Panc1 (cell line): ENCODE measurements at regions not wholly inside any gene's neighbourhood (a gene's known extent, or its start where the extent isn't known, plus 50 kb on each side); places are given as distances from the start of the nearest gene placed in this dataset.

Experiments used
- ATAC-seq: fragments of 200-7000 bp; cut with Tn5 transposase; 2 replicates; pipeline ENCODE4 v1.9.1; 2020; ENCODE audit warnings: mild to moderate bottlenecking, moderate library complexity
- BruUV-seq: library from RNA; stranded (reverse); fragments of 400-500 nt; replicated peaks from 2 replicates; lab custom pipeline; 2021; lab: Mats Ljungman, UMichigan
- CTCF ChIA-PET: fragments of 300-600 bp; sonication (Branson Sonifier 250); formaldehyde crosslinking; loops from one replicate; lab custom pipeline; 2022; ENCODE audit warnings: antibody characterized with exemption; lab: Charles Lee
- POLR2A ChIA-PET: fragments of 300-600 bp; sonication (Branson Sonifier 250); formaldehyde crosslinking; loops from one replicate; lab custom pipeline; 2022; ENCODE audit warnings: antibody characterized with exemption; lab: Charles Lee
- DNase-seq: peaks from one replicate; pipeline ENCODE4 v3.0.0-alpha.2; 2010; ENCODE audit warnings: low read depth, low spot score
- H3K27ac ChIP-seq: 2 replicates; pipeline ENCODE4 v1.5.1; 2011; ENCODE audit warnings: mild to moderate bottlenecking, low read length, inconsistent platforms
- H3K27me3 ChIP-seq: fragments of 200-500 bp; sonication (Bioruptor generic); 2 replicates; pipeline ENCODE4 v1.6.0; 2014; ENCODE audit warnings: low read length, inconsistent platforms; ENCODE audit not compliant: control insufficient read depth, insufficient read depth
- H3K36me3 ChIP-seq: fragments of 200-500 bp; sonication (Bioruptor generic); 2 replicates; pipeline ENCODE4 v1.5.1; 2014; ENCODE audit warnings: inconsistent platforms, mild to moderate bottlenecking, low read length, moderate library complexity; ENCODE audit not compliant: control insufficient read depth, insufficient read depth
- H3K4me1 ChIP-seq: 2 replicates; pipeline ENCODE4 v1.5.1; 2011; ENCODE audit warnings: inconsistent platforms, mild to moderate bottlenecking, low read length, moderate library complexity; ENCODE audit not compliant: control insufficient read depth, insufficient read depth
- H3K4me3 ChIP-seq, 2 experiments: 2 replicates each; pipeline ENCODE4 v1.5.1; 2011 to 2012; ENCODE audit warnings: low read depth in 2 of 2, low read length in 2 of 2, mild to moderate bottlenecking in 2 of 2, inconsistent platforms in 1 of 2, moderate library complexity in 1 of 2
- H3K9me3 ChIP-seq: fragments of 200-500 bp; sonication (Bioruptor generic); 2 replicates; pipeline ENCODE4 v1.5.1; 2014; ENCODE audit warnings: low read depth, mild to moderate bottlenecking, inconsistent platforms, low read length, moderate library complexity; ENCODE audit not compliant: control insufficient read depth, insufficient read depth
- POLR2AphosphoS5 ChIP-seq: IDR thresholded peaks from 2 replicates; pipeline ENCODE4 v1.6.1; 2012; ENCODE audit warnings: mild to moderate bottlenecking, low read depth, low read length, moderate library complexity
- REST ChIP-seq, 2 experiments: IDR thresholded peaks; 2 replicates each; pipeline ENCODE4 v1.6.1; 2011 to 2012; ENCODE audit warnings: low read depth in 2 of 2, control low read depth in 1 of 2, low read length in 1 of 2, mild to moderate bottlenecking in 1 of 2, moderate library complexity in 1 of 2; ENCODE audit not compliant: insufficient read depth in 1 of 2
- SIN3A ChIP-seq: IDR thresholded peaks from 2 replicates; pipeline ENCODE4 v1.6.1; 2012; ENCODE audit warnings: low read depth, mild to moderate bottlenecking, low read length, moderate library complexity, borderline replicate concordance; ENCODE audit not compliant: insufficient read depth
- TCF7L2 ChIP-seq: IDR thresholded peaks from 2 replicates; pipeline ENCODE4 v1.6.1; 2011; ENCODE audit warnings: mild to moderate bottlenecking, low read depth, low read length, inconsistent platforms
- in situ Hi-C: cut with HindIII; loops from 2 replicates; pipeline ENCODE4 v1.10.0; 2016; ENCODE audit warnings: low sequenced_read_pairs, low pct_unique_long_range_greater_than_20kb
- intact Hi-C: fragments of 100-400 bp; cut with micrococcal nuclease; formaldehyde crosslinking; loops from one replicate; pipeline ENCODE4 v1.10.0; 2022; ENCODE audit not compliant: unreplicated experiment
- TF ChIP-seq, protein P1 (sequence below): fragments of 450-650 bp; IDR thresholded peaks from 2 replicates; pipeline ENCODE4 v1.5.1; 2017; ENCODE audit warnings: mild to moderate bottlenecking

DNA sequence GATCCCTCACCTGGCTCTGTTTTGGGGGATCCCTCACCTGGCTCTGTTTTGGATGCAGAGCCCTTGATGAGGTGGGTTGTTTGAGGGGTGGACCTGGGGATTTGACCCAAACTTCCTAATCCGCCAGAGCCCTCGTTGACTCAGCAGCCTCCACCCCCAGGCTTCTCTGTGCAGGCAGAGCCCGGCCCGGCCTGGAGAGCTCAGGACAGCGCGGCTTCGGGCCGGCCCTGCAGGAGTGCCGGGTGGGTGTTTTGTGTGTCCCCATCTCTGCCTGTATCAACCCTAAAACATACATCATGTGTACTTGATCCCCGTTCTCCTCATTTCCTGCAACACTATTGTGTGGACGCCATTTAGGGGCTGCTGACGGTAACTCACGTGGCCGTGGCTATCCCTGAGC, 124.2 kb downstream of the SIK1 start:
- no peak overlapping the region for H3K4me3 ChIP-seq
- no peak for DNase-seq
- CTCF ChIA-PET: no interaction called here
- 0 out of 2 replicates have a peak, but pooled peaks cover 2% of the 10 kb centered on the region for H3K4me1 ChIP-seq
- POLR2A ChIA-PET: no interaction called here
- no peaks in the 10 kb centered on the region for H3K36me3 ChIP-seq
- no peak for TF ChIP-seq POLR2AphosphoS5
- no peak for TF ChIP-seq SIN3A
- TF ChIP-seq REST (IDR thresholded peaks at IDR 0.05; ENCODE audit: insufficient read depth in 1 of 2, low read depth in 2 of 2, low read length in 1 of 2): no peak
- TF ChIP-seq, protein P1, sequence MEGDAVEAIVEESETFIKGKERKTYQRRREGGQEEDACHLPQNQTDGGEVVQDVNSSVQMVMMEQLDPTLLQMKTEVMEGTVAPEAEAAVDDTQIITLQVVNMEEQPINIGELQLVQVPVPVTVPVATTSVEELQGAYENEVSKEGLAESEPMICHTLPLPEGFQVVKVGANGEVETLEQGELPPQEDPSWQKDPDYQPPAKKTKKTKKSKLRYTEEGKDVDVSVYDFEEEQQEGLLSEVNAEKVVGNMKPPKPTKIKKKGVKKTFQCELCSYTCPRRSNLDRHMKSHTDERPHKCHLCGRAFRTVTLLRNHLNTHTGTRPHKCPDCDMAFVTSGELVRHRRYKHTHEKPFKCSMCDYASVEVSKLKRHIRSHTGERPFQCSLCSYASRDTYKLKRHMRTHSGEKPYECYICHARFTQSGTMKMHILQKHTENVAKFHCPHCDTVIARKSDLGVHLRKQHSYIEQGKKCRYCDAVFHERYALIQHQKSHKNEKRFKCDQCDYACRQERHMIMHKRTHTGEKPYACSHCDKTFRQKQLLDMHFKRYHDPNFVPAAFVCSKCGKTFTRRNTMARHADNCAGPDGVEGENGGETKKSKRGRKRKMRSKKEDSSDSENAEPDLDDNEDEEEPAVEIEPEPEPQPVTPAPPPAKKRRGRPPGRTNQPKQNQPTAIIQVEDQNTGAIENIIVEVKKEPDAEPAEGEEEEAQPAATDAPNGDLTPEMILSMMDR: no peak
- TF ChIP-seq TCF7L2: no peak
- intact Hi-C loops: no loop called here
- ATAC-seq: no peak
- no peak overlapping the region for H3K27ac ChIP-seq
- no peaks in the 10 kb centered on the region for H3K27me3 ChIP-seq
- BruUV-seq: no TSS peak
- in situ Hi-C loops: no loop called here
- no peaks in the 10 kb centered on the region for H3K9me3 ChIP-seq

DNA sequence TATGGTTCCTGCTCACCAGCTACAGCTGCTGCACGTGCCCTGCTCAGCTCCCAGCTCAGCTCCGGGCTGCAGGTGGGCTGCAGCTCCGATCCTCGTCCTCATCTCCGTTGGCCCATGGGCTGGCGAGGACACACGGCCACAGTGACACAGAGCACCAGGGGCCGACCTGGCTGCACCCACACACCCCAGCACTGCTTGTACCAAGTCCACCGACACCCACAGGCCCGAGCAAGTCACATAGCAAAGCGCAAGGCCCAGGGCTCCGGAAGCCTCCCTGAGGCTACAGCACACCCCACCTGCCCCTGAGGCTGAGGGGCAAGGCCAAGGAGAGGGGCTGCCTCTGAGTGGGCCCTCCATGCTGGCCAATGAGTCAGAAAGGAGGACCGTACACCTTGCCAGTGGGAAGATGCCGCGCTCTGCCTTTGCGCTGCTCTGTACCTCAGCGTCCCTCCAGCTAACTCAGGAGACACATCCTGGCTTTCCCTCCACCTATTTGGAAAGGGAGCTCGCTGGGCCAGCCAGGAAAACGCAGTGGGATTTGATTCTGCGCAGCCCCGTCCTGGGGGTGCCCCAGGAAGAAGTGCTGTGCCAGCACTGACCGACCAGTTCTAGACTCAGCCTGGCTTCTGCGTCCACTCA, 124.8 kb downstream of the SIK1 start:
- Histone ChIP-seq H3K27me3 (no peaks in the 10 kb centered on the region), H3K27ac (no peak overlapping the region), H3K4me1 (0 out of 2 replicates have a peak, but pooled peaks cover 2% of the 10 kb centered on the region), H3K9me3 (no peaks in the 10 kb centered on the region), H3K36me3 (no peaks in the 10 kb centered on the region), H3K4me3 (no peak overlapping the region)
- ChIA-PET CTCF (no interaction called here), POLR2A (no interaction called here)
- no peak for TF ChIP-seq SIN3A
- TF ChIP-seq POLR2AphosphoS5: no peak
- no peak for TF ChIP-seq REST (IDR thresholded peaks at IDR 0.05; ENCODE audit: insufficient read depth in 1 of 2, low read depth in 2 of 2, low read length in 1 of 2)
- no peak for TF ChIP-seq TCF7L2
- TF ChIP-seq, protein P1: no peak
- in situ Hi-C loops: no loop called here
- DNase-seq: no peak
- BruUV-seq: no TSS peak
- ATAC-seq: no peak
- intact Hi-C loops: no loop called here
